Erythroblast (primary cell): ENCODE measurements at regions not wholly inside any gene's neighbourhood (a gene's known extent, or its start where the extent isn't known, plus 50 kb on each side); places are given as distances from the start of the nearest gene placed in this dataset.
"Not testable (repeated sequence)": the region's sequence is repeated elsewhere in the genome, so short reads cannot be mapped to it uniquely, and the experiment has no call there.

Source experiments
- DNase-seq, 2 experiments: peaks; one replicate each; lab custom pipeline; 2025; lab: John Stamatoyannopoulos, UW
- GATA1 ChIP-seq: IDR thresholded peaks from 2 replicates; pipeline ENCODE4 v1.6.1; 2011; ENCODE audit warnings: low read depth, mild to moderate bottlenecking, control low read depth, low read length, moderate library complexity
- POLR2A ChIP-seq: IDR thresholded peaks from 2 replicates; pipeline ENCODE4 v1.6.1; 2011; ENCODE audit warnings: mild to moderate bottlenecking, low read length

DNA sequence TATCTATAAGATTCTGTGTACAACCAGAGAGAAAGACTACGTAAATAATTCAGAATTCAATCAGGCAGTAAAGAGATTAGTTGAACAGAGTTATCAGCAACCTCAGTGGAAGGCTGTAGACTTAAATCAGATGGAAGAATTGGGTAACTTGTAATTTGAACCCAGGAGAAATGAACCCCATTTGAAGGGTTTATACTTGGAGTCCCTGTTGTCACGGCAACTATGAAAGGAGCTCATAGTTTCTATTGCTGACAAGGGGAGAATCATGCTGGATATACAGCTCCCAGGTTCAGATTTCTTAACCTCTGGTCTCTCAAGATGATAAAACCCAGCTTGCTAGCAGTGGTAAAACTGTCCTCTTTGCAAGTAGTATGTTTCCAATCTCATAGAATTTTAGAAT is 54.4 kb upstream of the BMP4 start:
- no peak for DNase-seq
- TF ChIP-seq GATA1 (no peak), POLR2A (no peak)

DNA sequence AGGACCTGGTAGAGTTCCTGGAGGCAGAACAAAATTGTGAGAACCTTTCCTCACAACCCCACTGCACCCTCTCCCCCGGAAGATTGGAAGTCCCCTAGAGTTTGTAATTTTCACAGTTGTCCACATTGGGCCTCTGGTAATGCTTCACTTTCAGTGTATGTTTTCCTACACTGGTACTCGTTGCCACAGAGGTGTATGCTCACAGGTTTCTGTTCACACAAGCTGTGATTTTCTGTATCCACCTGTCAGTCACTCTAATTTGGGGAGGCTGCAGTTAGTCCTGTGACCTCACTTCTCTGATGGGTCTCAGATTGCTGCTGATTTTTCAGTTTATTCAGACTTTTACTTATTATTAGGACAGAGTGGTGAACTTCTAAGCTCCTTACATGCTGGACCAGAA is 66.4 kb upstream of the BMP4 start:
- DNase-seq: no peak
- TF ChIP-seq GATA1: no peak
- no peak for TF ChIP-seq POLR2A

- TF ChIP-seq POLR2A (no peak), GATA1 (no peak)
- DNase-seq: peak in 1 of 2 experiments; percentile 1
These were observed 69.0 kb upstream of the BMP4 start for GRCh38 chr14:54025661-54026060.

DNA sequence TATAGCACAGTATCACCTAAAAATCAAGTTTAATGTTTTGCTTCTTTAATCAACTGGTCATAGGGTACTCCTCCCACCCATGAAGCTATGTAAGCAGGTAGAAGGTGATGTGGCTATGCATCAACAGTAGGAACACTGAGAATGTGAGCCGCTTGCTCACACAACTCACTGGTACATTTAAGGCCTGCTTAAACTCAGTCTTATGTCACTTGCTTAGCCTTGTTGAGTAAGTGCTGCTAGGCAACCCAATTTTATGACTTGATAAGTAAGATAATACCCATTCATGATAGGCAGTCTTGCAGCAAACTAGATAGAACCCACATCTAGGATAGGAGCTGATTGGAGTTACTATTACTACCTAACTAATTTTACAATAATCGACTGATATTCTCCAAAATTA is 70.0 kb upstream of the BMP4 start:
- TF ChIP-seq POLR2A (no peak), GATA1 (no peak)
- DNase-seq: no peak

DNA sequence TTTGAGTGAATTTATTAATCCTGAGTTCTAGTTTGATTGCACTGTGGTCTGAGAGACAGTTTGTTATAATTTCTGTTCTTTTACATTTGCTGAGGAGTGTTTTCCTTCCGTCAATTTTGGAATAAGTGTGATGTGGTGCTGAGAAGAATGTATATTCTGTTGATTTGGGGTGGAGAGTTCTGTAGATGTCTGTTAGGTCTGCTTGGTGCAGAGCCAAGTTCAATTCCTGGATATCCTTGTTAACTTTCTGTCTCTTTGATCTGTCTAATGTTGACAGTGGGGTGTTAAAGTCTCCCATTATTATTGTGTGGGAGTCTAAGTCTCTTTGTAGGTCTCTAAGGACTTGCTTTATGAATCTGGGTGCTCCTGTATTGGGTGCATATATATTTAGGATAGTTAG is 74.4 kb upstream of the BMP4 start:
- DNase-seq: not testable (repeated sequence)

DNA sequence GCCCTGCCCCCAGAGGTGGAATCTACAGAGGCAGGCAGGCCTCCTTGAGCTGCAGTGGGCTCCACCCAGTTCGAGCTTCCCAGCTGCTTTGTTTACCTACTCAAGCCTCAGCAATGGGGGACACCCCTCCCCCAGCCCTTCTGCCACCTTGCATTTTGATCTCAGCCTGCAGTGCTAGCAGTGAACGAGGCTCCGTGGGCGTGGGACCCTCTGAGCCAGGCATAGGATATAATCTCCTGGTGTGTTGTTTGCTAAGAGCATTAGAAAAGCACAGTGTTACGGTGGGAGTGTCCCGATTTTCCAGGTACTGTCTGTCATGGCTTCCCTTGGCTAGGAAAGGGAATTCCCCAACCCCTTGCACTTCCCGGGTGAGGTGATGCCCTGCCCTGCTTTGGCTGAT is 76.7 kb upstream of the BMP4 start:
- not testable (repeated sequence) for DNase-seq

DNA sequence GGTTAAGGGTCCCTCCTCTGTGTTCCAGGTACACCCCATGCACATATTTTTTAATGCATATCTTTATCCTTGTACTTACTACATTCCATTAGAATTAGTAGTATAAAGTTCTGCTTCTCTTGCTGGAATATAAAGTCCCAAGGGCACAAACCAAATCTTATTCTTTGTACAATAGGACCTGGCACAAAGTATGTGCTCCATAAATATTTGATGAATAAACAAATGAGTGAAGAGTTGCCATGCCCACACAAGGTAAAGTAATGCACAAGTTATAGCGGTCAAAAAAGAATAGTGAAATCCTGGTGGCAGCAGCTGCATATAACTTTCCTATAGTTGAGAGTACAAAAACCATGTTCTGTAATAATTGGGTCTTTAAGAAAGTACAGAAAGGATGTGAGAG is 82.1 kb upstream of the BMP4 start:
- TF ChIP-seq GATA1 (no peak), POLR2A (no peak)
- no peak for DNase-seq

DNA sequence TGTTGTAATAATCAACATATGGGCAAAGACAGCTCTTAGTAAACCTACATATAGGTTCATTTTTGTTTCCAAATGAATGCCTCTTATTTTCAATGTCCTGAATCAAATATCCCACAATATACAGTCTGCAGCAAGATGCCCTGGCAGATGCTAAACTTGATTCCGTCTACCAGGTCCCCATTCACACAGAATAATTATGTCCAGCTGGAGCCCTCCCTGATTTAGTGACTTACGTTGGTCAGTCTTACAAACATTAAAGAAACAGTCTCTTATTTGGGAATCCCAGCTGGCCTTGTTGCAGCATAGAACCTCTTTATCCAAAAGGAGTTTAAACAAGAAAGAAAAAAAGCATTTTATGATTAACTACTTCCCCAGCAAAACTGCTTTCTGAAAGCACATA is 82.7 kb upstream of the BMP4 start:
- DNase-seq: no peak
- no peak for TF ChIP-seq POLR2A
- no peak for TF ChIP-seq GATA1

DNA sequence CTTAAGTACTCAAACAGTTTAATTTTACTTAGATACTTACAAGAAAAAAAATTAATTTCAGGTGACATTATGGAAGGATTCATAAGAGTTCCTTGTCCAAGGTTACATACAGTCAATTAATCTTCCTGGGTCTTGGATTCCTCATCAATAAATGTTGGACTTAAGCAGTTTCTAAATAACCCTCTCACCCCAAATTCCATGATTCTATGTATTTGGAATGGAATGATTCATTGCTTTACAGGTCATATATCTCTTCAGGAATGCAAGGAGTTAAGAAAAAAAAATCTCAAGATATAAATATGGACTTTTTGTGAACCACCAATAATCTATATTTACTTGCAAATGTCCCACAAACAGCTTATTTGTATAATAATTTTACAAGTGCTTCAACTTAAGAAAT is 84.2 kb upstream of the BMP4 start:
- DNase-seq: no peak
- TF ChIP-seq GATA1: no peak
- TF ChIP-seq POLR2A: no peak

DNA sequence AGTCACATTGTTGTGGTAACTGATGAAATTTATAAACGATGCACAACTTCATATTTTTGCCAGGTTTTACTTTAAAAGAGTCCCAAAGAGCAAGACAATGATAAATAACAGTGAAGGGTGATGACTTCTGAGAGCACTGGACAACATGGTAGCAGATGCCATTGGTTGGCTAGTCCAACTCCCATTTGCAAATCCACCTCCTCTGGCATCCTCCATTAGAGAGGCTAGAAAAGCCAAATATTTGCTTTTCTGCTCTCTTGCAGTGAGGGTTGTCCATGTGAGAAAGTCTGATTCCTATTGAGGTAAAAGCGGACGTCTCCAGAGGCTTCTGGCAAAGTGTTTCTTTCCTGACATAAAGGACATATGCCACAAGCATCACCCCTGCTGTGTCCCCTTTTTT is 89.6 kb upstream of the BMP4 start:
- no peak for DNase-seq
- TF ChIP-seq GATA1: no peak
- no peak for TF ChIP-seq POLR2A

GRCh38 chr14:54047645-54048308 is 91.2 kb upstream of the BMP4 start:
- no peak for DNase-seq
- TF ChIP-seq POLR2A (no peak), GATA1 (no peak)

GRCh38 chr14:54048311-54048710 is 91.7 kb upstream of the BMP4 start:
- TF ChIP-seq GATA1 (no peak), POLR2A (no peak)
- DNase-seq: no peak

GRCh38 chr14:54048736-54049135 is 92.1 kb upstream of the BMP4 start:
- no peak for TF ChIP-seq POLR2A
- no peak for TF ChIP-seq GATA1
- DNase-seq: no peak

GRCh38 chr14:54050759-54051158 is 94.1 kb upstream of the BMP4 start:
- DNase-seq: no peak
- no peak for TF ChIP-seq GATA1
- TF ChIP-seq POLR2A: no peak

GRCh38 chr14:54052696-54053385 is 96.2 kb upstream of the BMP4 start:
- no peak for DNase-seq
- TF ChIP-seq POLR2A (no peak), GATA1 (no peak)
